Choroid plexus epithelial cell (primary cell): ENCODE measurements at regions not wholly inside any gene's neighbourhood (a gene's known extent, or its start where the extent isn't known, plus 50 kb on each side); places are given as distances from the start of the nearest gene placed in this dataset.

ENCODE experiments used
- DNase-seq: peaks from one replicate; pipeline ENCODE4 v3.0.0-alpha.2; 2010; ENCODE audit warnings: low read depth
- H3K4me3 ChIP-seq: 2 replicates; pipeline ENCODE4 v1.5.1; 2011; ENCODE audit warnings: low read depth, mild to moderate bottlenecking, control low read depth, low read length, moderate library complexity
- CTCF ChIP-seq: conservative IDR thresholded peaks from 2 replicates; pipeline ENCODE4 v1.5.1; 2011; ENCODE audit warnings: low read depth, mild to moderate bottlenecking, control low read depth, inconsistent platforms, low read length, moderate library complexity

- DNase-seq, result no peak
- TF ChIP-seq CTCF, result no peak
- H3K4me3 ChIP-seq, result no peak overlapping the region
Observed at GRCh38 chr9:129416821-129417539, 203.9 kb downstream of the C9orf50 start.

GRCh38 chr9:129415942-129416651, 204.8 kb downstream of the C9orf50 start:
- DNase-seq, result no peak
- H3K4me3 ChIP-seq, result no peak overlapping the region
- TF ChIP-seq CTCF, result no peak

GRCh38 chr9:129414993-129415941, 205.6 kb downstream of the C9orf50 start:
- no peak for TF ChIP-seq CTCF
- DNase-seq, result no peak
- H3K4me3 ChIP-seq, result no peak overlapping the region

GRCh38 chr9:129414377-129414992, 206.4 kb downstream of the C9orf50 start:
- peak; percentile 62 for DNase-seq
- H3K4me3 ChIP-seq, result no peak overlapping the region
- TF ChIP-seq CTCF, result no peak

GRCh38 chr9:129413537-129414376, 207.1 kb downstream of the C9orf50 start:
- peak overlapping the region; percentile 49 for H3K4me3 ChIP-seq
- TF ChIP-seq CTCF, result no peak
- peak; percentile 98 for DNase-seq
